ENCODE measurements at regions not wholly inside any gene's neighbourhood (a gene's known extent, or its start where the extent isn't known, plus 50 kb on each side); places are given as distances from the start of the nearest gene placed in this dataset.
"Not testable (repeated sequence)": the region's sequence is repeated elsewhere in the genome, so short reads cannot be mapped to it uniquely, and the experiment has no call there.

- not testable (repeated sequence) for DNase-seq (ENCODE audit: low read depth)
Observed at GRCh38 chr1:761791-762190, 75.3 kb upstream of the OR4F16 start.

GRCh38 chr1:771449-771848 is 85.0 kb upstream of the OR4F16 start:
- DNase-seq (ENCODE audit: low read depth) = not testable (repeated sequence)

GRCh38 chr1:777480-778180 is 91.2 kb upstream of the OR4F16 start:
- DNase-seq (ENCODE audit: low read depth) = not testable (repeated sequence)

GRCh38 chr1:778451-779278 is 92.2 kb upstream of the OR4F16 start:
- DNase-seq (ENCODE audit: low read depth) = peak; percentile 99

- DNase-seq (ENCODE audit: low read depth) = not testable (repeated sequence)
Observed at GRCh38 chr1:779621-780020, 93.2 kb upstream of the OR4F16 start.

- peak; percentile 13 for DNase-seq (ENCODE audit: low read depth)
Observed at GRCh38 chr1:788835-789234, 102.4 kb upstream of the OR4F16 start.

- not testable (repeated sequence) for DNase-seq (ENCODE audit: low read depth)
Observed at GRCh38 chr1:789606-790005, 103.2 kb upstream of the OR4F16 start.

GRCh38 chr1:790388-790930 is 104.0 kb upstream of the OR4F16 start:
- DNase-seq (ENCODE audit: low read depth) = not testable (repeated sequence)

- not testable (repeated sequence) for DNase-seq (ENCODE audit: low read depth)
Observed at GRCh38 chr1:794310-794709, 107.9 kb upstream of the OR4F16 start.

GRCh38 chr1:794918-795584 is 108.6 kb upstream of the OR4F16 start:
- not testable (repeated sequence) for DNase-seq (ENCODE audit: low read depth)

GRCh38 chr1:797649-798048 is 111.2 kb upstream of the OR4F16 start:
- not testable (repeated sequence) for DNase-seq (ENCODE audit: low read depth)

GRCh38 chr1:800397-800796 is 113.9 kb upstream of the OR4F16 start:
- DNase-seq (ENCODE audit: low read depth) = not testable (repeated sequence)

GRCh38 chr1:804378-805115 is 118.1 kb upstream of the OR4F16 start:
- not testable (repeated sequence) for DNase-seq (ENCODE audit: low read depth)

GRCh38 chr1:805310-805709 is 118.4 kb upstream of the SAMD11 start:
- DNase-seq (ENCODE audit: low read depth) = not testable (repeated sequence)

- DNase-seq (ENCODE audit: low read depth) = not testable (repeated sequence)
Observed at GRCh38 chr1:807066-807465, 116.7 kb upstream of the SAMD11 start.

GRCh38 chr1:807699-808390 is 115.9 kb upstream of the SAMD11 start:
- not testable (repeated sequence) for DNase-seq (ENCODE audit: low read depth)

GRCh38 chr1:810949-811348 is 112.8 kb upstream of the SAMD11 start:
- DNase-seq (ENCODE audit: low read depth) = not testable (repeated sequence)

- not testable (repeated sequence) for DNase-seq (ENCODE audit: low read depth)
Observed at GRCh38 chr1:812535-813127, 111.1 kb upstream of the SAMD11 start.

- not testable (repeated sequence) for DNase-seq (ENCODE audit: low read depth)
Observed at GRCh38 chr1:814543-814942, 109.2 kb upstream of the SAMD11 start.

All from LHCN-M2 (cell line).